ENCODE measurements at regions not wholly inside any gene's neighbourhood (a gene's known extent, or its start where the extent isn't known, plus 50 kb on each side); places are given as distances from the start of the nearest gene placed in this dataset.
"Not testable (repeated sequence)": the region's sequence is repeated elsewhere in the genome, so short reads cannot be mapped to it uniquely, and the experiment has no call there.

GRCh38 chr9:93761822-93762221 lies 185.4 kb downstream of the PHF2 start:
- Mint-ChIP-seq H3K36me3 (ENCODE audit: low read depth) (no peaks in the 10 kb centered on the region), H3K27me3 (ENCODE audit: low read depth, poor library complexity) (peaks cover 4% of the 10 kb centered on the region), H3K27ac (no peak overlapping the region), H3K9me3 (peaks cover 34% of the 10 kb centered on the region), H3K4me3 (no peak overlapping the region), H3K4me1 (no peaks in the 10 kb centered on the region)
- DNase-seq = no peak
- TF ChIP-seq CTCF (IDR thresholded peaks at IDR 0.05) = no peak

DNA sequence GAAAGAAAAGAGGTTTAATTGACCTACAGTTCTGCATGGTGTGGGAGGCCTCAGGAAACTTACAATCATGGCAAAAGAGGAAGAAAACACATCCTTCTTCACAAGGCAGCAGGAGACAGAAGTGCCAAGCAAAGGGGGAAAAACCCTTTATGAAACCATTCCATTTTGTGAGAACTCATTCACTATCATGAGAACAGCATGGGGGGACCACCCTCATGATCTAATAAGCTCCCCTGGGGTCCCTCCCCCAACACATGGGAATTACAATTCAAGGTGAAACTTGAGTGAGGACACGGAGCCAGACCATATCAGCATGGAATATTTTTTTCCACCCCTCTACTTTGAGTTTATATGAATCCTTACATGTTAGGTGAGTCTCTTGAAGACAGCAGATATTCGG lies 173.7 kb downstream of the PHF2 start:
- Mint-ChIP-seq H3K9me3 (peaks cover 88% of the 10 kb centered on the region), H3K36me3 (ENCODE audit: low read depth) (peaks cover 5% of the 10 kb centered on the region), H3K4me1 (no peaks in the 10 kb centered on the region), H3K27ac (no peak overlapping the region), H3K27me3 (ENCODE audit: low read depth, poor library complexity) (peaks cover 13% of the 10 kb centered on the region), H3K4me3 (no peak overlapping the region)
- TF ChIP-seq CTCF (IDR thresholded peaks at IDR 0.05) = no peak
- DNase-seq = no peak

- H3K4me3 Mint-ChIP-seq; H3K27ac Mint-ChIP-seq; DNase-seq; H3K4me1 Mint-ChIP-seq; H3K36me3 Mint-ChIP-seq (ENCODE audit: low read depth): not testable (repeated sequence)
- H3K9me3 Mint-ChIP-seq = peaks cover 85% of the 10 kb centered on the region
- peaks cover 13% of the 10 kb centered on the region for H3K27me3 Mint-ChIP-seq (ENCODE audit: low read depth, poor library complexity)
Observed at GRCh38 chr9:93748827-93749226, 172.4 kb downstream of the PHF2 start.

DNA sequence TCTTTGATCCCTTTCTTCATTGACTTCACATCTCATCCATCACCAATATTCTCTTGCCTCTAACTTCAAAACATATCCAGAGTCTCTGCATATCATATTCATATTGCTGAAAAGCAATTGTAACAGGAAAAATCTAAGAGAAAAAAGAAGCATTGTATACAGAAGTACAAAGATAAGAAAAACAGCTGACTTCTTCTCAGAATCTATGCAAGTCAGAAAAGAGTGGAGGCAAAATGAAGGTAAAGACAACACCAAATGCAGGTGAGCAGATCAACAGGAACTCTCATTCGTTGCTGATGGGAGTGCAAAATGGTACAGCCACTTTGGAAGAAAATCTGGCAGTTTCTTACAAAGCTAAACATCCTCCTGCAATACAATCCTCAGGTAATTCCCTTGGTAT lies 155.6 kb downstream of the PHF2 start:
- Mint-ChIP-seq H3K36me3 (ENCODE audit: low read depth) (no peaks in the 10 kb centered on the region), H3K4me1 (no peaks in the 10 kb centered on the region), H3K27me3 (ENCODE audit: low read depth, poor library complexity) (peaks cover 15% of the 10 kb centered on the region), H3K4me3 (no peak overlapping the region), H3K27ac (no peak overlapping the region), H3K9me3 (peaks cover 54% of the 10 kb centered on the region)
- no peak for TF ChIP-seq CTCF (IDR thresholded peaks at IDR 0.05)
- DNase-seq = no peak

GRCh38 chr9:93730648-93731047 lies 154.3 kb downstream of the PHF2 start:
- DNase-seq = no peak
- no peak overlapping the region for H3K27ac Mint-ChIP-seq
- H3K27me3 Mint-ChIP-seq (ENCODE audit: low read depth, poor library complexity) = peaks cover 15% of the 10 kb centered on the region

DNA sequence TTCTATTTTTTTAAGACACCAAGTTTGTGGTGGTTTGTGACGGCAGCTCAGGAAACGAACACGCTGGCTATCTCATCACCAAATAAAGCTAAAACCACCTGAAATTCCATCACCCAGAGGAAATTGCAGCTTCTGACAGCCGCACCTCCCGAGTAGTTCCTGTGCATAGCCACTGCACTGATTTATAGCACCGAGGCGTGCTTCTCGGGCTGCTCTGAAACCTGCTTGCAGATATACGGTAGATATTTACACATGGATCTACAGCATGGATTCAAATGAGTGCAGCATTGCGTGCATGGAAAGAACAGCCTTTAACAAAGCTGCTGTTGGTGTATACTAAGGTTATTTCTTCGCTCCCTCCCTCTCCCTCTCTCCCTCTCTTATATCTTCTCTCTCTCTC lies 153.8 kb downstream of the PHF2 start:
- TF ChIP-seq CTCF (IDR thresholded peaks at IDR 0.05) = no peak
- Mint-ChIP-seq H3K27ac (no peak overlapping the region), H3K36me3 (ENCODE audit: low read depth) (no peaks in the 10 kb centered on the region), H3K4me3 (no peak overlapping the region), H3K9me3 (peaks cover 50% of the 10 kb centered on the region), H3K4me1 (no peaks in the 10 kb centered on the region), H3K27me3 (ENCODE audit: low read depth, poor library complexity) (peaks cover 15% of the 10 kb centered on the region)
- DNase-seq = no peak

More at GRCh38 chr9:93730648-93731047, 154.3 kb downstream of the PHF2 start:
- TF ChIP-seq CTCF (IDR thresholded peaks at IDR 0.05) = no peak
- Mint-ChIP-seq H3K9me3 (peaks cover 54% of the 10 kb centered on the region), H3K4me1 (no peaks in the 10 kb centered on the region), H3K4me3 (no peak overlapping the region), H3K36me3 (ENCODE audit: low read depth) (no peaks in the 10 kb centered on the region)
